ENCODE measurements at regions not wholly inside any gene's neighbourhood (a gene's known extent, or its start where the extent isn't known, plus 50 kb on each side); places are given as distances from the start of the nearest gene placed in this dataset.

DNA sequence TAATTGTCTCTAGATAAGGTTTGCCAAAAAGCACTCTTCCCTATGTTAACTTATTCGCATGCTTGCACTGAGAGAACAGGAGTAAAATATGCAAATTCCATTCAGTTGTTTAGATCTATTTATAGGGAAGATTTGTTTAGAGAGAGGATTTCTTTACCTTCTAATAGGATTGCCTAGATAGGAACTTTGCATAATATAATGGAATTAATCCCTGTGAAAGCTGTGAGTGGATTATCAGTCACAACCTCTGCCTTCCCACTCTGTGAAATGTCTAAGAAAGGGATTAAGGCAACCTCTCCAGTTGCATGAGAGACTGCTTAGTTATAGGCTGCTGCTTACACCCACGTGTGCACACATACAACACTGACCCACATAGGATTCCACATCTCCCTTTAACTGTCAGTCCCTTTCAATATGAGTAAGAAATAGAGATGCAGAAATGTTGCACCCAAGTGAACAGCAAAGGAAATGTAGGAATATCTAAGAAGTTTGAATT lies 83.2 kb downstream of the ALG10B start:
- TF ChIP-seq, protein P1, sequence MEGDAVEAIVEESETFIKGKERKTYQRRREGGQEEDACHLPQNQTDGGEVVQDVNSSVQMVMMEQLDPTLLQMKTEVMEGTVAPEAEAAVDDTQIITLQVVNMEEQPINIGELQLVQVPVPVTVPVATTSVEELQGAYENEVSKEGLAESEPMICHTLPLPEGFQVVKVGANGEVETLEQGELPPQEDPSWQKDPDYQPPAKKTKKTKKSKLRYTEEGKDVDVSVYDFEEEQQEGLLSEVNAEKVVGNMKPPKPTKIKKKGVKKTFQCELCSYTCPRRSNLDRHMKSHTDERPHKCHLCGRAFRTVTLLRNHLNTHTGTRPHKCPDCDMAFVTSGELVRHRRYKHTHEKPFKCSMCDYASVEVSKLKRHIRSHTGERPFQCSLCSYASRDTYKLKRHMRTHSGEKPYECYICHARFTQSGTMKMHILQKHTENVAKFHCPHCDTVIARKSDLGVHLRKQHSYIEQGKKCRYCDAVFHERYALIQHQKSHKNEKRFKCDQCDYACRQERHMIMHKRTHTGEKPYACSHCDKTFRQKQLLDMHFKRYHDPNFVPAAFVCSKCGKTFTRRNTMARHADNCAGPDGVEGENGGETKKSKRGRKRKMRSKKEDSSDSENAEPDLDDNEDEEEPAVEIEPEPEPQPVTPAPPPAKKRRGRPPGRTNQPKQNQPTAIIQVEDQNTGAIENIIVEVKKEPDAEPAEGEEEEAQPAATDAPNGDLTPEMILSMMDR (IDR thresholded peaks at IDR 0.05 in 8 of 11, conservative IDR thresholded peaks at IDR 0.05 in 3 of 11): no peak
- no peak for TF ChIP-seq POLR2A (IDR thresholded peaks at IDR 0.05)
